ENCODE measurements at regions not wholly inside any gene's neighbourhood (a gene's known extent, or its start where the extent isn't known, plus 50 kb on each side); places are given as distances from the start of the nearest gene placed in this dataset.
"Not testable (repeated sequence)": the region's sequence is repeated elsewhere in the genome, so short reads cannot be mapped to it uniquely, and the experiment has no call there.

- no peaks in the 10 kb centered on the region for H3K27me3 Mint-ChIP-seq (ENCODE audit: low read depth)
- H3K4me1 Mint-ChIP-seq (ENCODE audit: low read depth), result no peaks in the 10 kb centered on the region
- no peaks in the 10 kb centered on the region for H3K36me3 Mint-ChIP-seq (ENCODE audit: low read depth)
- peaks cover 11% of the 10 kb centered on the region for H3K9me3 Mint-ChIP-seq (ENCODE audit: low read depth)
- H3K4me3 Mint-ChIP-seq (ENCODE audit: unreplicated experiment), result no peak overlapping the region
- H3K27ac Mint-ChIP-seq (ENCODE audit: unreplicated experiment), result no peak overlapping the region
- no peak for TF ChIP-seq CTCF (IDR thresholded peaks at IDR 0.05)
- DNase-seq (ENCODE audit: low spot score), result no peak
These were observed 882.8 kb downstream of the TBC1D32 start for GRCh38 chr6:120451508-120451907.

- no peaks in the 10 kb centered on the region for H3K4me1 Mint-ChIP-seq (ENCODE audit: low read depth)
- no peak for TF ChIP-seq CTCF (IDR thresholded peaks at IDR 0.05)
- DNase-seq (ENCODE audit: low spot score), result no peak
- peaks cover 3% of the 10 kb centered on the region for H3K27me3 Mint-ChIP-seq (ENCODE audit: low read depth)
- H3K36me3 Mint-ChIP-seq (ENCODE audit: low read depth), result no peaks in the 10 kb centered on the region
- no peak overlapping the region for H3K4me3 Mint-ChIP-seq (ENCODE audit: unreplicated experiment)
- H3K9me3 Mint-ChIP-seq (ENCODE audit: low read depth), result no peaks in the 10 kb centered on the region
- H3K27ac Mint-ChIP-seq (ENCODE audit: unreplicated experiment), result no peak overlapping the region
These were observed 886.7 kb downstream of the TBC1D32 start for GRCh38 chr6:120447605-120448004.

GRCh38 chr6:120432840-120433239, 901.4 kb downstream of the TBC1D32 start:
- not testable (repeated sequence) for H3K36me3 Mint-ChIP-seq (ENCODE audit: low read depth); H3K27ac Mint-ChIP-seq (ENCODE audit: unreplicated experiment); H3K4me3 Mint-ChIP-seq (ENCODE audit: unreplicated experiment); H3K27me3 Mint-ChIP-seq (ENCODE audit: low read depth); H3K4me1 Mint-ChIP-seq (ENCODE audit: low read depth)
- DNase-seq (ENCODE audit: low spot score), result peak; percentile 77
- peaks cover 31% of the 10 kb centered on the region for H3K9me3 Mint-ChIP-seq (ENCODE audit: low read depth)

GRCh38 chr6:120431841-120432240, 902.4 kb downstream of the TBC1D32 start:
- Mint-ChIP-seq H3K9me3 (ENCODE audit: low read depth) (peaks cover 22% of the 10 kb centered on the region), H3K36me3 (ENCODE audit: low read depth) (no peaks in the 10 kb centered on the region), H3K27ac (ENCODE audit: unreplicated experiment) (no peak overlapping the region), H3K4me3 (ENCODE audit: unreplicated experiment) (no peak overlapping the region), H3K27me3 (ENCODE audit: low read depth) (no peaks in the 10 kb centered on the region), H3K4me1 (ENCODE audit: low read depth) (no peaks in the 10 kb centered on the region)
- DNase-seq (ENCODE audit: low spot score), result peak; percentile 40
- TF ChIP-seq CTCF (IDR thresholded peaks at IDR 0.05), result no peak

- no peak for DNase-seq (ENCODE audit: low spot score)
- no peak overlapping the region for H3K27ac Mint-ChIP-seq (ENCODE audit: unreplicated experiment)
- no peak for TF ChIP-seq CTCF (IDR thresholded peaks at IDR 0.05)
- H3K9me3 Mint-ChIP-seq (ENCODE audit: low read depth), result no peaks in the 10 kb centered on the region
- H3K27me3 Mint-ChIP-seq (ENCODE audit: low read depth), result peaks cover 2% of the 10 kb centered on the region
- no peaks in the 10 kb centered on the region for H3K36me3 Mint-ChIP-seq (ENCODE audit: low read depth)
- H3K4me3 Mint-ChIP-seq (ENCODE audit: unreplicated experiment), result no peak overlapping the region
- no peaks in the 10 kb centered on the region for H3K4me1 Mint-ChIP-seq (ENCODE audit: low read depth)
These were observed 922.9 kb downstream of the TBC1D32 start for GRCh38 chr6:120411394-120411793.

- no peak for TF ChIP-seq CTCF (IDR thresholded peaks at IDR 0.05)
- Mint-ChIP-seq H3K27me3 (ENCODE audit: low read depth) (peaks cover 2% of the 10 kb centered on the region), H3K36me3 (ENCODE audit: low read depth) (no peaks in the 10 kb centered on the region), H3K4me3 (ENCODE audit: unreplicated experiment) (no peak overlapping the region), H3K4me1 (ENCODE audit: low read depth) (no peaks in the 10 kb centered on the region), H3K27ac (ENCODE audit: unreplicated experiment) (no peak overlapping the region), H3K9me3 (ENCODE audit: low read depth) (no peaks in the 10 kb centered on the region)
- no peak for DNase-seq (ENCODE audit: low spot score)
These were observed 923.7 kb downstream of the TBC1D32 start for GRCh38 chr6:120410586-120410985.

Data from chondrocyte (in vitro differentiated cells).